Astrocyte (in vitro differentiated cells and primary cell): ENCODE measurements at regions not wholly inside any gene's neighbourhood (a gene's known extent, or its start where the extent isn't known, plus 50 kb on each side); places are given as distances from the start of the nearest gene placed in this dataset.

Source experiments
- EZH2 ChIP-seq: IDR thresholded peaks from 2 replicates; pipeline ENCODE4 v1.6.1; 2012; ENCODE audit warnings: mild to moderate bottlenecking, low read length, inconsistent platforms; ENCODE audit not compliant: insufficient read depth
- TF ChIP-seq, protein P1 (sequence below): IDR thresholded peaks from 2 replicates; pipeline ENCODE4 v1.5.1; 2011; ENCODE audit warnings: low read depth, mild to moderate bottlenecking, inconsistent platforms, low read length, moderate library complexity; ENCODE audit not compliant: insufficient read depth

DNA sequence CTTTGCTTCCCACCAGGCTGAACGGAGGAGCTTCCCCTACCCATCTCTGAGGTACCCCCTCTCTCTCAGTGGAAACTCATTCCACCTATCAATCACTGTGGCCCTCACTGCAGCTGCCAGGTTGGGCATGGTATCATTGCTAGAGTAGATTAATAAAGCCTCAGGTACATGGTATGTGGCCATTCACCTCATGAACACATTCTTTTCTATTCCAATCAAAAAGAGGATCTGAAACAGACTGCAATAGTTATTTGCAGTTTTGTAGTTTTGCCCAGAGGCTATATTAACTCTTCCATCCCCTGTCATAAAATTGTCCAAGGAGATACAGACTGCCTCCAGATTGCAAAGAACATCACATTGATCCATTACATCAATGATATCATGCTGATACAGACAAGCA is 85.8 kb upstream of the MVB12B start:
- TF ChIP-seq, protein P1, sequence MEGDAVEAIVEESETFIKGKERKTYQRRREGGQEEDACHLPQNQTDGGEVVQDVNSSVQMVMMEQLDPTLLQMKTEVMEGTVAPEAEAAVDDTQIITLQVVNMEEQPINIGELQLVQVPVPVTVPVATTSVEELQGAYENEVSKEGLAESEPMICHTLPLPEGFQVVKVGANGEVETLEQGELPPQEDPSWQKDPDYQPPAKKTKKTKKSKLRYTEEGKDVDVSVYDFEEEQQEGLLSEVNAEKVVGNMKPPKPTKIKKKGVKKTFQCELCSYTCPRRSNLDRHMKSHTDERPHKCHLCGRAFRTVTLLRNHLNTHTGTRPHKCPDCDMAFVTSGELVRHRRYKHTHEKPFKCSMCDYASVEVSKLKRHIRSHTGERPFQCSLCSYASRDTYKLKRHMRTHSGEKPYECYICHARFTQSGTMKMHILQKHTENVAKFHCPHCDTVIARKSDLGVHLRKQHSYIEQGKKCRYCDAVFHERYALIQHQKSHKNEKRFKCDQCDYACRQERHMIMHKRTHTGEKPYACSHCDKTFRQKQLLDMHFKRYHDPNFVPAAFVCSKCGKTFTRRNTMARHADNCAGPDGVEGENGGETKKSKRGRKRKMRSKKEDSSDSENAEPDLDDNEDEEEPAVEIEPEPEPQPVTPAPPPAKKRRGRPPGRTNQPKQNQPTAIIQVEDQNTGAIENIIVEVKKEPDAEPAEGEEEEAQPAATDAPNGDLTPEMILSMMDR, result no peak
- TF ChIP-seq EZH2, result no peak
